H1 (cell line): ENCODE measurements at regions not wholly inside any gene's neighbourhood (a gene's known extent, or its start where the extent isn't known, plus 50 kb on each side); places are given as distances from the start of the nearest gene placed in this dataset.

Experiments
- CTCF ChIA-PET: fragments of 300-600 bp; sonication (Branson Sonifier 250); formaldehyde crosslinking; loops from one replicate; lab custom pipeline; 2021; ENCODE audit not compliant: partially characterized antibody; lab: Charles Lee
- POLR2A ChIA-PET: fragments of 300-600 bp; sonication (Branson Sonifier 250); formaldehyde crosslinking; loops from one replicate; lab custom pipeline; 2021; ENCODE audit warnings: inconsistent platforms; ENCODE audit not compliant: partially characterized antibody; lab: Charles Lee
- DNase-seq, 2 experiments: peaks; one replicate each; pipeline versions ENCODE4 v3.0.0 to v3.0.0-alpha.2; 2010 to 2022; ENCODE audit warnings: low spot score in 2 of 2, low read depth in 1 of 2, mixed read lengths in 1 of 2
- FAIRE-seq: peaks from 2 replicates; lab custom pipeline; 2011; peaks lifted over from hg19 to GRCh38; lab: Jason Lieb, UNC
- H2AFZ ChIP-seq: 2 replicates; pipeline ENCODE4 v1.8.1; 2012; ENCODE audit warnings: low read length, inconsistent platforms
- H2AK5ac ChIP-seq: 2 replicates; pipeline ENCODE4 v1.6.1; 2013; ENCODE audit warnings: low read depth, low read length
- H2BK120ac ChIP-seq: replicated peaks from 2 replicates; pipeline ENCODE3; 2013; ENCODE audit warnings: low read depth, low read length, inconsistent platforms
- H2BK12ac ChIP-seq: 2 replicates; pipeline ENCODE4 v1.6.1; 2013; ENCODE audit warnings: low read depth, low read length
- H2BK15ac ChIP-seq: 2 replicates; pipeline ENCODE4 v1.6.1; 2013; ENCODE audit warnings: low read length
- H2BK20ac ChIP-seq: 2 replicates; pipeline ENCODE4 v1.6.1; 2013; ENCODE audit warnings: low read length
- H2BK5ac ChIP-seq: 2 replicates; pipeline ENCODE4 v1.6.1; 2013; ENCODE audit warnings: low read depth, low read length
- H3K14ac ChIP-seq: 2 replicates; pipeline ENCODE4 v1.6.1; 2013; ENCODE audit warnings: inconsistent platforms; ENCODE audit not compliant: insufficient read length
- H3K18ac ChIP-seq: 2 replicates; pipeline ENCODE4 v1.6.1; 2013; ENCODE audit warnings: low read length; ENCODE audit errors: extremely low read depth
- H3K23ac ChIP-seq: 2 replicates; pipeline ENCODE4 v1.6.1; 2013; ENCODE audit warnings: inconsistent platforms; ENCODE audit not compliant: insufficient read length
- H3K23me2 ChIP-seq: 2 replicates; pipeline ENCODE4 v1.6.1; 2013; ENCODE audit warnings: low read depth, low read length
- H3K27ac ChIP-seq: 2 replicates; pipeline ENCODE4 v1.6.1; 2011; ENCODE audit warnings: low read depth, low read length, inconsistent platforms
- H3K27me3 ChIP-seq, 4 experiments: replicated peaks in 1 of 4; 1 replicate in 1 of 4; 2 replicates in 3 of 4; pipeline versions ENCODE4 v1.6.1 to v1.8.1; 2011 to 2013; ENCODE audit warnings: low read length in 3 of 4, mild to moderate bottlenecking in 3 of 4, inconsistent platforms in 2 of 4, mixed read lengths in 2 of 4, moderate library complexity in 1 of 4; ENCODE audit not compliant: control insufficient read depth in 3 of 4, insufficient read depth in 3 of 4; ENCODE audit errors: extremely low read depth in 1 of 4
- H3K36me3 ChIP-seq, 4 experiments: 2 replicates each; pipeline versions ENCODE4 v1.6.1 to v1.8.1; 2011 to 2013; ENCODE audit warnings: mild to moderate bottlenecking in 4 of 4, low read length in 3 of 4, moderate library complexity in 2 of 4, control low read depth in 1 of 4, inconsistent platforms in 1 of 4; ENCODE audit not compliant: insufficient read depth in 4 of 4, control insufficient read depth in 2 of 4
- H3K4ac ChIP-seq: replicated peaks from 2 replicates; pipeline ENCODE3; 2013; ENCODE audit warnings: low read length, low read depth, mixed read lengths, inconsistent platforms; ENCODE audit not compliant: insufficient read length
- H3K4me1 ChIP-seq, 4 experiments: replicated peaks in 1 of 4; 1 replicate in 1 of 4; 2 replicates in 3 of 4; pipeline versions ENCODE4 v1.6.1 to v1.8.1; 2011 to 2013; ENCODE audit warnings: low read length in 3 of 4, inconsistent platforms in 2 of 4, mixed read lengths in 1 of 4; ENCODE audit not compliant: insufficient read depth in 4 of 4, control insufficient read depth in 3 of 4
- H3K4me2 ChIP-seq, 2 experiments: 2 replicates each; pipeline versions ENCODE4 v1.6.1 to v1.8.1; 2011 to 2013; ENCODE audit warnings: low read depth in 2 of 2, low read length in 2 of 2, control low read depth in 1 of 2, inconsistent platforms in 1 of 2, mild to moderate bottlenecking in 1 of 2; ENCODE audit not compliant: insufficient read depth in 1 of 2
- H3K4me3 ChIP-seq, 4 experiments: fragments of 200-600, 300-600 bp in 1 of 4; sonication (generic), shearing (Covaris generic), sonication (Bioruptor Twin) in 1 of 4; 2 replicates each; pipeline versions ENCODE4 v1.5.1 to v1.8.1; 2011 to 2016; ENCODE audit warnings: low read length in 4 of 4, low read depth in 3 of 4, control low read depth in 2 of 4, inconsistent platforms in 2 of 4, mild to moderate bottlenecking in 2 of 4, mixed read lengths in 1 of 4, moderate library complexity in 1 of 4; ENCODE audit not compliant: insufficient read depth in 2 of 4; ENCODE audit errors: extremely low read depth in 1 of 4
- H3K56ac ChIP-seq: replicated peaks from 2 replicates; pipeline ENCODE3; 2013; ENCODE audit warnings: low read depth, mild to moderate bottlenecking, mixed read lengths, low read length, inconsistent platforms; ENCODE audit not compliant: insufficient read length
- H3K79me1 ChIP-seq: 2 replicates; pipeline ENCODE4 v1.6.1; 2013; ENCODE audit warnings: low read depth, low read length, control low read depth
- H3K79me2 ChIP-seq, 2 experiments: 2 replicates each; pipeline versions ENCODE4 v1.6.1 to v1.8.1; 2012 to 2013; ENCODE audit warnings: low read length in 2 of 2, mild to moderate bottlenecking in 2 of 2, inconsistent platforms in 1 of 2; ENCODE audit not compliant: insufficient read depth in 2 of 2, control insufficient read depth in 1 of 2
- H3K9ac ChIP-seq, 4 experiments: replicated peaks in 1 of 4; 1 replicate in 1 of 4; 2 replicates in 3 of 4; pipeline versions ENCODE4 v1.6.1 to v1.8.1; 2011 to 2013; ENCODE audit warnings: low read depth in 3 of 4, low read length in 3 of 4, control low read depth in 2 of 4, mild to moderate bottlenecking in 2 of 4, moderate library complexity in 2 of 4, inconsistent platforms in 1 of 4; ENCODE audit errors: extremely low read depth in 1 of 4
- H3K9me3 ChIP-seq, 2 experiments: 2 replicates each; pipeline versions ENCODE4 v1.6.1 to v1.8.1; 2012 to 2013; ENCODE audit warnings: mild to moderate bottlenecking in 2 of 2, moderate library complexity in 2 of 2, control low read depth in 1 of 2, inconsistent platforms in 1 of 2, low read depth in 1 of 2, low read length in 1 of 2, mixed read lengths in 1 of 2; ENCODE audit not compliant: insufficient read depth in 2 of 2
- H4K20me1 ChIP-seq, 2 experiments: replicated peaks in 1 of 2; 2 replicates each; pipeline versions ENCODE3 to v1.8.1; 2011 to 2013; ENCODE audit warnings: inconsistent platforms in 2 of 2, low read length in 2 of 2, mild to moderate bottlenecking in 1 of 2; ENCODE audit not compliant: insufficient read depth in 2 of 2, control insufficient read depth in 1 of 2
- H4K5ac ChIP-seq: 2 replicates; pipeline ENCODE4 v1.6.1; 2013; ENCODE audit warnings: low read length, low read depth, mixed read lengths, inconsistent platforms; ENCODE audit not compliant: insufficient read length
- H4K8ac ChIP-seq: 2 replicates; pipeline ENCODE4 v1.8.0; 2013; ENCODE audit warnings: mild to moderate bottlenecking, moderate library complexity, low read length, inconsistent platforms; ENCODE audit not compliant: insufficient read depth; ENCODE audit errors: extremely low read depth
- H4K91ac ChIP-seq: replicated peaks from 2 replicates; pipeline ENCODE3; 2013; ENCODE audit warnings: low read length, mixed read lengths, inconsistent platforms; ENCODE audit not compliant: insufficient read length
- ATF3 ChIP-seq: IDR thresholded peaks from 2 replicates; pipeline ENCODE4 v1.6.1; 2011; ENCODE audit warnings: low read depth, mild to moderate bottlenecking, low read length; ENCODE audit not compliant: insufficient read depth
- BCL11A ChIP-seq, 2 experiments: IDR thresholded peaks; one replicate each; pipeline ENCODE4 v1.6.1; 2011; ENCODE audit warnings: low read depth in 2 of 2, low read length in 2 of 2, mild to moderate bottlenecking in 2 of 2
- CBX8 ChIP-seq: fragments of 300-800, 300-1000 bp; sonication (generic); IDR thresholded peaks from 2 replicates; pipeline ENCODE4 v1.7.1; 2016; ENCODE audit warnings: low read depth, low read length, borderline replicate concordance
- CHD1 ChIP-seq: IDR thresholded peaks from 2 replicates; pipeline ENCODE4 v1.6.1; 2012; ENCODE audit warnings: low read depth, low read length, improper control_type of control experiment
- CHD2 ChIP-seq: IDR thresholded peaks from 2 replicates; pipeline ENCODE4 v1.6.1; 2012; ENCODE audit warnings: low read length, improper control_type of control experiment
- HDAC2 ChIP-seq, 2 experiments: fragments of 300-600 bp in 1 of 2; sonication (generic) in 1 of 2; IDR thresholded peaks; 2 replicates each; pipeline ENCODE4 v1.6.1; 2011 to 2012; ENCODE audit warnings: low read depth in 2 of 2, low read length in 2 of 2, mild to moderate bottlenecking in 2 of 2, moderate library complexity in 2 of 2, borderline replicate concordance in 1 of 2, inconsistent platforms in 1 of 2
- KDM5A ChIP-seq: fragments of 200-600 bp; IDR thresholded peaks from 2 replicates; pipeline ENCODE4 v1.7.1; 2012; ENCODE audit warnings: mild to moderate bottlenecking, low read length, inconsistent platforms, mixed read lengths
- POLR2A ChIP-seq, 2 experiments: IDR thresholded peaks; 1 replicate in 1 of 2; 2 replicates in 1 of 2; pipeline ENCODE4 v1.6.1; 2011; ENCODE audit warnings: low read depth in 2 of 2, low read length in 2 of 2, mild to moderate bottlenecking in 2 of 2; ENCODE audit errors: control extremely low read depth in 1 of 2
- POU5F1 ChIP-seq: IDR thresholded peaks from 2 replicates; pipeline ENCODE4 v1.6.1; 2011; ENCODE audit warnings: low read depth, mild to moderate bottlenecking, low read length, moderate library complexity
- TAF7 ChIP-seq: optimal IDR thresholded peaks from 2 replicates; pipeline ENCODE3; 2011; ENCODE audit warnings: low read depth, mild to moderate bottlenecking, inconsistent platforms, low read length, moderate library complexity, borderline replicate concordance
- YY1 ChIP-seq: IDR thresholded peaks from 2 replicates; pipeline ENCODE4 v1.6.1; 2011; ENCODE audit warnings: low read depth, mild to moderate bottlenecking, low read length
- WGBS, 2 experiments: shearing (Covaris generic) in 1 of 2; methylation state at CpG; one replicate each; pipeline versions ENCODE4 v1.1.6 to v1.1.7; 2013 to 2015; ENCODE audit warnings: low lambda C conversion rate in 2 of 2, mixed read lengths in 2 of 2, inconsistent platforms in 1 of 2, low coverage in 1 of 2, missing lambda C conversion rate in 1 of 2; ENCODE audit not compliant: insufficient replicate concordance in 2 of 2, insufficient coverage in 1 of 2, insufficient read length in 1 of 2; ENCODE audit errors: extremely low coverage in 1 of 2, missing lambda C conversion rate in 1 of 2; 5-methylcytosine and 5-hydroxymethylcytosine counted together

DNA sequence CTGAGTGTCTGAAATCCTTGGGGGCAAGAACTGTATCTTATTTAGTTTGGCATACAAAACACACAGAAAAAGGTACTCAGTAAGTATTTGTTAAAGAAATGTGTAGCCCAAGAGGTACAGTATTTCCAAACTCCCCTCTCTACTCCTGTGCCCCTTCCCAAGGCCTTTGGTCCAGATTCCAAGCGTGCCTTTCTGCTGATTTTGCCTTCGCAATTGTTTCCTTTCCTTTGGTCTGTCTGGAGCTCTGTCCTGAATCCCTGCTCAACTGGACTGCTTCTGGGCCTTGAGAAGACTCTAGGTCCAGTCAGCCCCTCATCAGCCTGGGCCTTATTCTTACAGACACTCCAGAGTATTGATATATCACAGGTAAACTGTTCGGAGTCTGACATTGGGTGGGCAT lies 122.2 kb upstream of the SYNCRIP start:
- POLR2A ChIA-PET, result no interaction called here
- Histone ChIP-seq H3K56ac (no peak overlapping the region), H3K4me3 (no peak overlapping the region), H3K4me1 (no peaks in the 10 kb centered on the region), H3K23ac (no peak overlapping the region), H4K20me1 (no peaks in the 10 kb centered on the region), H3K79me1 (no peaks in the 10 kb centered on the region), H3K9me3 (no peaks in the 10 kb centered on the region), H2BK120ac (no peak overlapping the region), H3K4me2 (no peak overlapping the region), H3K27me3 (no peaks in the 10 kb centered on the region), H3K4ac (no peak overlapping the region), H3K14ac (no peak overlapping the region), H3K9ac (no peak overlapping the region), H3K18ac (no peak overlapping the region), H4K91ac (no peak overlapping the region), H2AFZ (no peak overlapping the region), H4K8ac (no peak overlapping the region; the same call in 1 of the 2 replicates), H2BK20ac (no peak overlapping the region), H2AK5ac (no peak overlapping the region), H3K79me2 (no peaks in the 10 kb centered on the region), H4K5ac (no peak overlapping the region), H3K27ac (no peak overlapping the region), H2BK5ac (no peak overlapping the region), H2BK12ac (no peak overlapping the region), H3K36me3 (no peaks in the 10 kb centered on the region), H3K23me2 (no peaks in the 10 kb centered on the region), H2BK15ac (no peak overlapping the region)
- CTCF ChIA-PET, result no interaction called here
- FAIRE-seq (no peak), DNase-seq (no peak)
- WGBS, 2 experiments, result 93% methylated on average over 3 of the region's 3 CpGs; no CpG with 5 or more reads in 1 of the 2 experiments
- TF ChIP-seq BCL11A (IDR thresholded peaks at IDR 0.05; ENCODE audit: low read depth in 2 of 2, low read length in 2 of 2) (no peak), YY1 (no peak), CHD1 (no peak), KDM5A (no peak), HDAC2 (IDR thresholded peaks at IDR 0.05; ENCODE audit: borderline replicate concordance in 1 of 2, low read depth in 2 of 2, low read length in 2 of 2) (no peak), TAF7 (no peak), CBX8 (no peak), POLR2A (IDR thresholded peaks at IDR 0.05; ENCODE audit: control extremely low read depth in 1 of 2, low read depth in 2 of 2, low read length in 2 of 2) (no peak), POU5F1 (no peak), CHD2 (no peak), ATF3 (no peak)
